ENCODE measurements at regions not wholly inside any gene's neighbourhood (a gene's known extent, or its start where the extent isn't known, plus 50 kb on each side); places are given as distances from the start of the nearest gene placed in this dataset.

- Histone ChIP-seq H3K4me3 (no peak overlapping the region), H3K27me3 (peaks cover 0 to 11% (median 0%) of the 10 kb centered on the region in 3 donors), H3K4me1 (no peaks in the 10 kb centered on the region), H3K36me3 (no peaks in the 10 kb centered on the region), H3K27ac (no peak overlapping the region), H3K9me3 (peaks cover 0 to 3% (median 0%) of the 10 kb centered on the region in 4 donors)
- WGBS, 5 donors = 50 to 56% (median 50%) methylated on average over 10 to 11 of the region's 11 CpGs
- no peak for TF ChIP-seq CTCF (IDR thresholded peaks at IDR 0.05)
- no peak for TF ChIP-seq POLR2AphosphoS5 (IDR thresholded peaks at IDR 0.05)
- TF ChIP-seq POLR2A (IDR thresholded peaks at IDR 0.05) = no peak
- no peak for TF ChIP-seq EP300 (IDR thresholded peaks at IDR 0.05)
- intact Hi-C loops (cut with DNase I; ENCODE audit: low total_unique reads) = no loop called here
- peak in 1 of 2 donors; percentile 20 for DNase-seq
These were observed 628.2 kb downstream of the CDH26 start for GRCh38 chr20:60586269-60587050.

GRCh38 chr20:60587986-60588385 is 629.8 kb downstream of the CDH26 start:
- DNase-seq = no peak
- 66 to 79% (median 76%) methylated on average over 4 of the region's 4 CpGs for WGBS, 5 donors
- TF ChIP-seq POLR2A (IDR thresholded peaks at IDR 0.05) = no peak
- no peak for TF ChIP-seq POLR2AphosphoS5 (IDR thresholded peaks at IDR 0.05)
- no peak for TF ChIP-seq CTCF (IDR thresholded peaks at IDR 0.05)
- TF ChIP-seq EP300 (IDR thresholded peaks at IDR 0.05) = no peak

GRCh38 chr20:60589623-60590022 is 631.4 kb downstream of the CDH26 start:
- WGBS, 5 donors = 13 to 24% (median 17%) methylated on average over 3 of the region's 3 CpGs
- peak in 1 of 2 donors; percentile 67 for DNase-seq
- TF ChIP-seq EP300 (IDR thresholded peaks at IDR 0.05) = no peak
- TF ChIP-seq POLR2A (IDR thresholded peaks at IDR 0.05) = no peak
- TF ChIP-seq POLR2AphosphoS5 (IDR thresholded peaks at IDR 0.05) = no peak
- no peak for TF ChIP-seq CTCF (IDR thresholded peaks at IDR 0.05)
- Histone ChIP-seq H3K36me3 (no peaks in the 10 kb centered on the region), H3K27me3 (no peaks in the 10 kb centered on the region), H3K4me3 (no peak overlapping the region), H3K4me1 (no peaks in the 10 kb centered on the region), H3K27ac (no peak overlapping the region), H3K9me3 (peaks cover 0 to 3% (median 0%) of the 10 kb centered on the region in 4 donors)
- intact Hi-C loops (cut with DNase I; ENCODE audit: low total_unique reads) = no loop called here

More at GRCh38 chr20:60587986-60588385, 629.8 kb downstream of the CDH26 start:
- Histone ChIP-seq H3K4me1 (no peaks in the 10 kb centered on the region), H3K4me3 (no peak overlapping the region), H3K36me3 (no peaks in the 10 kb centered on the region), H3K27ac (no peak overlapping the region), H3K27me3 (peaks cover 0 to 5% (median 0%) of the 10 kb centered on the region in 3 donors), H3K9me3 (peaks cover 0 to 3% (median 0%) of the 10 kb centered on the region in 4 donors)
- intact Hi-C loops (cut with DNase I; ENCODE audit: low total_unique reads) = no loop called here

- Histone ChIP-seq H3K27me3 (no peaks in the 10 kb centered on the region), H3K36me3 (no peaks in the 10 kb centered on the region), H3K4me3 (no peak overlapping the region), H3K9me3 (peaks cover 0 to 3% (median 0%) of the 10 kb centered on the region in 4 donors), H3K4me1 (no peaks in the 10 kb centered on the region), H3K27ac (no peak overlapping the region)
- intact Hi-C loops (cut with DNase I; ENCODE audit: low total_unique reads) = no loop called here
- no peak for TF ChIP-seq EP300 (IDR thresholded peaks at IDR 0.05)
- DNase-seq = no peak
- WGBS, 5 donors = 61 to 69% (median 65%) methylated on average over 6 of the region's 6 CpGs
These were observed 633.1 kb downstream of the CDH26 start for GRCh38 chr20:60591172-60591799.

All from stomach (tissue), 8 donors.